ENCODE measurements at regions not wholly inside any gene's neighbourhood (a gene's known extent, or its start where the extent isn't known, plus 50 kb on each side); places are given as distances from the start of the nearest gene placed in this dataset.

- Histone ChIP-seq H3K36me3 (no peaks in the 10 kb centered on the region), H3K4me1 (no peaks in the 10 kb centered on the region), H3K27ac (no peak overlapping the region), H3K9me3 (peaks cover 0 to 3% (median 0%) of the 10 kb centered on the region in 3 donors), H3K27me3 (no peaks in the 10 kb centered on the region), H3K4me3 (no peak overlapping the region)
- intact Hi-C loops (cut with DNase I; ENCODE audit: low total_unique reads) (no loop called here), in situ Hi-C loops (cut with MboI; ENCODE audit: low sequenced_read_pairs in 4 of 4) (no loop called here)
- DNase-seq (no peak), ATAC-seq (no peak)
- TF ChIP-seq CTCF (IDR thresholded peaks at IDR 0.05 in 4 of 5, conservative IDR thresholded peaks at IDR 0.05 in 1 of 5) (no peak), POLR2A (IDR thresholded peaks at IDR 0.05) (no peak)
Observed at GRCh38 chr5:107783551-107783950, 112.8 kb upstream of the EFNA5 start.

GRCh38 chr5:107782561-107783169 is 111.9 kb upstream of the EFNA5 start:
- H3K9me3 ChIP-seq = peaks cover 0 to 3% (median 0%) of the 10 kb centered on the region in 3 donors
- in situ Hi-C loops (cut with MboI; ENCODE audit: low sequenced_read_pairs in 4 of 4) = no loop called here
- no peak for TF ChIP-seq CTCF (IDR thresholded peaks at IDR 0.05 in 4 of 5, conservative IDR thresholded peaks at IDR 0.05 in 1 of 5)
- intact Hi-C loops (cut with DNase I; ENCODE audit: low total_unique reads) = no loop called here
- no peak overlapping the region for H3K27ac ChIP-seq
- no peak for DNase-seq
- no peaks in the 10 kb centered on the region for H3K27me3 ChIP-seq
- no peak overlapping the region for H3K4me3 ChIP-seq
- H3K4me1 ChIP-seq = no peaks in the 10 kb centered on the region
- ATAC-seq = no peak
- no peaks in the 10 kb centered on the region for H3K36me3 ChIP-seq

GRCh38 chr5:107781451-107781850 is 110.7 kb upstream of the EFNA5 start:
- Histone ChIP-seq H3K4me1 (no peaks in the 10 kb centered on the region), H3K27ac (no peak overlapping the region), H3K9me3 (peaks cover 0 to 3% (median 0%) of the 10 kb centered on the region in 3 donors), H3K36me3 (no peaks in the 10 kb centered on the region), H3K4me3 (no peak overlapping the region), H3K27me3 (no peaks in the 10 kb centered on the region)
- in situ Hi-C loops (cut with MboI; ENCODE audit: low sequenced_read_pairs in 4 of 4) = no loop called here
- TF ChIP-seq CTCF (IDR thresholded peaks at IDR 0.05 in 4 of 5, conservative IDR thresholded peaks at IDR 0.05 in 1 of 5) (no peak), POLR2A (IDR thresholded peaks at IDR 0.05) (no peak)
- DNase-seq (no peak), ATAC-seq (no peak)
- intact Hi-C loops (cut with DNase I; ENCODE audit: low total_unique reads) = no loop called here

GRCh38 chr5:107779437-107779836 is 108.7 kb upstream of the EFNA5 start:
- no peaks in the 10 kb centered on the region for H3K36me3 ChIP-seq
- H3K27ac ChIP-seq = peak overlapping the region in 2 of 4 donors; percentile 38 to 44
- ATAC-seq (no peak), DNase-seq (no peak)
- no peaks in the 10 kb centered on the region for H3K4me1 ChIP-seq
- H3K9me3 ChIP-seq = peaks cover 0 to 3% (median 0%) of the 10 kb centered on the region in 3 donors
- TF ChIP-seq POLR2A (IDR thresholded peaks at IDR 0.05) = no peak
- TF ChIP-seq CTCF (IDR thresholded peaks at IDR 0.05 in 4 of 5, conservative IDR thresholded peaks at IDR 0.05 in 1 of 5) = no peak
- intact Hi-C loops (cut with DNase I; ENCODE audit: low total_unique reads) = no loop called here
- no peaks in the 10 kb centered on the region for H3K27me3 ChIP-seq
- in situ Hi-C loops (cut with MboI; ENCODE audit: low sequenced_read_pairs in 4 of 4) = no loop called here
- peak overlapping the region in 1 of 4 donors; percentile 6 for H3K4me3 ChIP-seq

- ATAC-seq (no peak), DNase-seq (no peak)
- H3K4me1 ChIP-seq = no peaks in the 10 kb centered on the region
- in situ Hi-C loops (cut with MboI; ENCODE audit: low sequenced_read_pairs in 4 of 4) (no loop called here), intact Hi-C loops (cut with DNase I; ENCODE audit: low total_unique reads) (no loop called here)
- H3K9me3 ChIP-seq = peaks cover 0 to 3% (median 0%) of the 10 kb centered on the region in 3 donors
- no peaks in the 10 kb centered on the region for H3K27me3 ChIP-seq
- H3K36me3 ChIP-seq = no peaks in the 10 kb centered on the region
- H3K4me3 ChIP-seq = peak overlapping the region in 1 of 4 donors; percentile 6
- TF ChIP-seq POLR2A (IDR thresholded peaks at IDR 0.05) (no peak), CTCF (IDR thresholded peaks at IDR 0.05 in 4 of 5, conservative IDR thresholded peaks at IDR 0.05 in 1 of 5) (no peak)
- H3K27ac ChIP-seq = peak overlapping the region in 2 of 4 donors; percentile 38 to 44
Observed at GRCh38 chr5:107778647-107779046, 107.9 kb upstream of the EFNA5 start.
